Stimulated activated CD4-positive, alpha-beta T cell treated with anti-CD3 and anti-CD28 coated beads, Interleukin-1b, Interleukin-23, amount 100 ng/mL, for 48 hours (primary cell): ENCODE measurements at regions not wholly inside any gene's neighbourhood (a gene's known extent, or its start where the extent isn't known, plus 50 kb on each side); places are given as distances from the start of the nearest gene placed in this dataset.
"Not testable (repeated sequence)": the region's sequence is repeated elsewhere in the genome, so short reads cannot be mapped to it uniquely, and the experiment has no call there.

Source experiments
- DNase-seq: peaks from one replicate; pipeline ENCODE4 v3.0.0-alpha.2; 2020

- no peak for DNase-seq
Observed at GRCh38 chr3:26078539-26078938, 288.6 kb downstream of the OXSM start.

GRCh38 chr3:26081166-26081565, 291.3 kb downstream of the OXSM start:
- DNase-seq = no peak

- DNase-seq = no peak
Observed at GRCh38 chr3:26081806-26082205, 291.9 kb downstream of the OXSM start.

- no peak for DNase-seq
Observed at GRCh38 chr3:26082911-26083310, 293.0 kb downstream of the OXSM start.

- no peak for DNase-seq
Observed at GRCh38 chr3:26084629-26085028, 294.7 kb downstream of the OXSM start.

GRCh38 chr3:26087751-26088150, 297.9 kb downstream of the OXSM start:
- DNase-seq = no peak

GRCh38 chr3:26089249-26089648, 299.4 kb downstream of the OXSM start:
- DNase-seq = no peak

GRCh38 chr3:26090589-26090988, 300.7 kb downstream of the OXSM start:
- no peak for DNase-seq

GRCh38 chr3:26091096-26091495, 301.2 kb downstream of the OXSM start:
- no peak for DNase-seq

GRCh38 chr3:26091626-26092025, 301.7 kb downstream of the OXSM start:
- DNase-seq = no peak

GRCh38 chr3:26097111-26097510, 307.2 kb downstream of the OXSM start:
- not testable (repeated sequence) for DNase-seq

- no peak for DNase-seq
Observed at GRCh38 chr3:26099692-26100091, 309.8 kb downstream of the OXSM start.

- no peak for DNase-seq
Observed at GRCh38 chr3:26100176-26100575, 310.3 kb downstream of the OXSM start.

- DNase-seq = no peak
Observed at GRCh38 chr3:26102376-26102775, 312.5 kb downstream of the OXSM start.

GRCh38 chr3:26104851-26105251, 315.0 kb downstream of the OXSM start:
- DNase-seq = no peak

GRCh38 chr3:26105261-26105660, 315.4 kb downstream of the OXSM start:
- DNase-seq = no peak

- DNase-seq = no peak
Observed at GRCh38 chr3:26106228-26106627, 316.3 kb downstream of the OXSM start.

- no peak for DNase-seq
Observed at GRCh38 chr3:26108846-26109489, 319.1 kb downstream of the OXSM start.

- DNase-seq = no peak
Observed at GRCh38 chr3:26114851-26115250, 325.0 kb downstream of the OXSM start.

GRCh38 chr3:26118165-26118564, 328.3 kb downstream of the OXSM start:
- DNase-seq = no peak

- DNase-seq = no peak
Observed at GRCh38 chr3:26132942-26133341, 343.1 kb downstream of the OXSM start.

GRCh38 chr3:26141296-26141695, 351.4 kb downstream of the OXSM start:
- no peak for DNase-seq

- no peak for DNase-seq
Observed at GRCh38 chr3:26145769-26146168, 355.9 kb downstream of the OXSM start.

GRCh38 chr3:26157428-26157827, 367.5 kb downstream of the OXSM start:
- DNase-seq = not testable (repeated sequence)

GRCh38 chr3:26171006-26171405, 381.1 kb downstream of the OXSM start:
- DNase-seq = no peak

- no peak for DNase-seq
Observed at GRCh38 chr3:26191556-26191955, 401.7 kb downstream of the OXSM start.
